ENCODE measurements at regions not wholly inside any gene's neighbourhood (a gene's known extent, or its start where the extent isn't known, plus 50 kb on each side); places are given as distances from the start of the nearest gene placed in this dataset.

DNA sequence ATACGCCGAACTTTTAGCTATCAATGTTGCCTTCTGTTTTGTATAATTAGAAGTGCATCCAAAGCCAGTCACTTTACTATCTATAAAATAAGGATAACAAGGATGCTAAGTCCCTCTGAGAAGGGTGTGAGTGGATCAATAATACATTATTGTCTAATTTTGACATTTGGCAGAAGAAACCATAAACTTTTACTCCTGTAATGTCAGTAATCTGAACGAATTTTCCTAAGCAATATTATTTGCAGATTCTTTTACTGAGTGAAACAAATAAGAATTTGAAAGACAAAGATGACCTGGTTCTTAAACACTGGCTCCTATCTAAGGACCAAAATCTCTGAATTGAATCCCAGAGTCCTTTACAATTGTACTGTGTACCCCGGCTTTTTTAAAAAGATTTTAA is 126.6 kb upstream of the TMEM161B start:
- H3K9me3 Mint-ChIP-seq (ENCODE audit: low read depth), result no peaks in the 10 kb centered on the region
- H3K4me1 Mint-ChIP-seq (ENCODE audit: low read depth), result peaks cover 7% of the 10 kb centered on the region
- no peaks in the 10 kb centered on the region for H3K27me3 Mint-ChIP-seq (ENCODE audit: low read depth)

DNA sequence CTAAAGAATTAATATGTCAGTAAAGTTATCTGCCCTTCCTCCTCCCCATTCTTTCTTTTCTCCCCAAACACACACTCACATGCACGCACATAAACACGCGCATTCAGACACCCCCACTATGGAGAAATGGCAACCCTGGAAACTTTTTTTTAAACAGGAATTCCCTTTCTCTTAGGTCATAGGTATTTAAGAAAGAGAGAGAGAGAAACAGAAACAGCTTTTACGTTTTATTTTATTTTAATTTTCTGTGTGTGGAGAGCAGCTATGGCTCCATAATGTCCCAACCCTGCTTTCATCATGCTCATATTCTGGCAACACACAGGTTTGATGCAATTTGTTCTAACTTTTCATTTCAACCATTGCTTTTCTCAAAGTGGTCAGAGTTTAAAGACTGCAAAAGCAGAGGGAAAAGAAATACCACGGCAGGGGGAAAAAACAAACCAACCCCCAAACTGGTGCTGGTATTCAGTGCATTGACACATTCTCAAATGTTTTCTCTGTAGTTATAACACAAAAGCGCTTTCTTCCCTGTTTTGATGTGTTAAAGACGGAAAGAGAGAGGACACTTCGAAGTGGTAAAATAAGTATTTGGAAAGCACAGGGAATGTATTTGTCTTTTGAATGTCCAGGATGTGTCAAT is 126.0 kb upstream of the TMEM161B start:
- no peak for DNase-seq (ENCODE audit: low spot score)
- no peak overlapping the region for H3K4me3 Mint-ChIP-seq (ENCODE audit: unreplicated experiment)
- H3K4me1 Mint-ChIP-seq (ENCODE audit: low read depth), result peaks cover 7% of the 10 kb centered on the region
- no peaks in the 10 kb centered on the region for H3K9me3 Mint-ChIP-seq (ENCODE audit: low read depth)
- no peaks in the 10 kb centered on the region for H3K27me3 Mint-ChIP-seq (ENCODE audit: low read depth)
- TF ChIP-seq CTCF (IDR thresholded peaks at IDR 0.05), result no peak
- H3K27ac Mint-ChIP-seq (ENCODE audit: unreplicated experiment), result no peak overlapping the region
- no peaks in the 10 kb centered on the region for H3K36me3 Mint-ChIP-seq (ENCODE audit: low read depth)

More for the DNA sequence above, 126.6 kb upstream of the TMEM161B start:
- Mint-ChIP-seq H3K27ac (ENCODE audit: unreplicated experiment) (no peak overlapping the region), H3K4me3 (ENCODE audit: unreplicated experiment) (no peak overlapping the region), H3K36me3 (ENCODE audit: low read depth) (no peaks in the 10 kb centered on the region)
- no peak for DNase-seq (ENCODE audit: low spot score)
- no peak for TF ChIP-seq CTCF (IDR thresholded peaks at IDR 0.05)

DNA sequence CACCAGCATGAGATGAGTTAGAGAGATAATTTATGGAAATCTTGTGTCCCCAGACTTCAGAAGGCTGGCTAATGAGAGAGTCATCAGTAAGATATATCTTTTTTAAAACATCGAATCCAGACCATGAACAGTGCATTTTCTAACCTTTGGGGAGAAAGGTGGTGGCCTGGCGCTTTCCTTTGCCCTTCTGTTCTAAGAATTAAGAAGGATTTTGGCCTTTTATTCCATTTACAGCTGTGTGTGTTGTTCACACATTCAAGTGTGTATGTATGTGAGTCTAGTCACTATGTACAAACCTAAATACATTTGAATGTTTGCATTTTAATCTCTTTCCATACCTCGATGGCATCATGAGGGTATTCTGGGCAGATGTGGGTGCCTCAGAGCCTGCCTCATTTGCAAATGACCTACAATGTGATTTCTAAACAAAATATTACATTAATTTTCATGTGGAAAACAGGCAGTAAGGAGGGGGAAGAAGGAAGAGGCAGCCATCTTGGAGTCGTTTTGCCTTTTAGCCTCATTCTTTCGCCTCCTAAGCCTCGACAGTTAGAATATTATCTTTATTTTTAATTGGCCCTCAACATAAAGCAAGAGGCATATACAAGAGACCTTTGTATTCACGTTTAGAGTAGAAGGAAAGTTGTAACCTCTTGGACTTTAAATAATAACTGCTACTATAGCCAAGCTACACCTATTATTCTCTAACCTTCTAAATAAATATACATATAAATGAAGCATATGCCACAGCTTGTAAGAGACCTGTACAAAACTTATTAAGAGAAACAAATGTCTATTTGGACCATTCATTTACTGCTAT is 125.3 kb upstream of the TMEM161B start:
- no peak for TF ChIP-seq CTCF (IDR thresholded peaks at IDR 0.05)
- Mint-ChIP-seq H3K4me3 (ENCODE audit: unreplicated experiment) (no peak overlapping the region), H3K27ac (ENCODE audit: unreplicated experiment) (no peak overlapping the region), H3K9me3 (ENCODE audit: low read depth) (no peaks in the 10 kb centered on the region), H3K4me1 (ENCODE audit: low read depth) (peaks cover 7% of the 10 kb centered on the region), H3K27me3 (ENCODE audit: low read depth) (no peaks in the 10 kb centered on the region), H3K36me3 (ENCODE audit: low read depth) (no peaks in the 10 kb centered on the region)
- DNase-seq (ENCODE audit: low spot score), result no peak

- Mint-ChIP-seq H3K9me3 (ENCODE audit: low read depth) (no peaks in the 10 kb centered on the region), H3K36me3 (ENCODE audit: low read depth) (no peaks in the 10 kb centered on the region), H3K27ac (ENCODE audit: unreplicated experiment) (no peak overlapping the region), H3K27me3 (ENCODE audit: low read depth) (peaks cover 2% of the 10 kb centered on the region), H3K4me3 (ENCODE audit: unreplicated experiment) (no peak overlapping the region), H3K4me1 (ENCODE audit: low read depth) (peaks cover 7% of the 10 kb centered on the region)
- TF ChIP-seq CTCF (IDR thresholded peaks at IDR 0.05), result no peak
- no peak for DNase-seq (ENCODE audit: low spot score)
Measured at GRCh38 chr5:88393042-88393441, 124.4 kb upstream of the TMEM161B start.

GRCh38 chr5:88391991-88392390 is 123.3 kb upstream of the TMEM161B start:
- H3K4me3 Mint-ChIP-seq (ENCODE audit: unreplicated experiment), result no peak overlapping the region
- peaks cover 5% of the 10 kb centered on the region for H3K27me3 Mint-ChIP-seq (ENCODE audit: low read depth)
- H3K9me3 Mint-ChIP-seq (ENCODE audit: low read depth), result no peaks in the 10 kb centered on the region

More at GRCh38 chr5:88391991-88392390, 123.3 kb upstream of the TMEM161B start:
- DNase-seq (ENCODE audit: low spot score), result no peak
- Mint-ChIP-seq H3K36me3 (ENCODE audit: low read depth) (no peaks in the 10 kb centered on the region), H3K27ac (ENCODE audit: unreplicated experiment) (no peak overlapping the region), H3K4me1 (ENCODE audit: low read depth) (no peaks in the 10 kb centered on the region)
- TF ChIP-seq CTCF (IDR thresholded peaks at IDR 0.05), result no peak
